GM03348 (cell line): ENCODE measurements at regions not wholly inside any gene's neighbourhood (a gene's known extent, or its start where the extent isn't known, plus 50 kb on each side); places are given as distances from the start of the nearest gene placed in this dataset.

Experiments used
- DNase-seq: peaks from one replicate; pipeline ENCODE4 v3.0.0; 2012; ENCODE audit warnings: low spot score

GRCh38 chr15:62803856-62804400 lies 238.6 kb upstream of the TPM1 start:
- DNase-seq: no peak

GRCh38 chr15:62805502-62805901 lies 237.0 kb upstream of the TPM1 start:
- no peak for DNase-seq

GRCh38 chr15:62807539-62808130 lies 234.9 kb upstream of the TPM1 start:
- DNase-seq: no peak

GRCh38 chr15:62809115-62809967 lies 233.2 kb upstream of the TPM1 start:
- peak; percentile 69 for DNase-seq

GRCh38 chr15:62809968-62810260 lies 232.6 kb upstream of the TPM1 start:
- no peak for DNase-seq

- no peak for DNase-seq
These were observed 230.1 kb upstream of the TPM1 start for GRCh38 chr15:62812515-62812835.

GRCh38 chr15:62816342-62817069 lies 226.0 kb upstream of the TPM1 start:
- no peak for DNase-seq

- no peak for DNase-seq
These were observed 223.9 kb upstream of the TPM1 start for GRCh38 chr15:62818691-62819090.

- DNase-seq: no peak
These were observed 221.0 kb upstream of the TPM1 start for GRCh38 chr15:62821384-62822131.

- no peak for DNase-seq
These were observed 220.3 kb upstream of the TPM1 start for GRCh38 chr15:62822228-62822627.

- no peak for DNase-seq
These were observed 219.0 kb upstream of the TPM1 start for GRCh38 chr15:62823561-62823960.

GRCh38 chr15:62824111-62825015 lies 218.2 kb upstream of the TPM1 start:
- peak; percentile 70 for DNase-seq

- DNase-seq: no peak
These were observed 217.4 kb upstream of the TPM1 start for GRCh38 chr15:62825191-62825590.

- DNase-seq: no peak
These were observed 216.0 kb upstream of the TPM1 start for GRCh38 chr15:62826561-62826960.

GRCh38 chr15:62828364-62828763 lies 214.2 kb upstream of the TPM1 start:
- no peak for DNase-seq

GRCh38 chr15:62832231-62832630 lies 210.3 kb upstream of the TPM1 start:
- DNase-seq: no peak

- DNase-seq: peak; percentile 22
These were observed 208.9 kb upstream of the TPM1 start for GRCh38 chr15:62833646-62834045.

- no peak for DNase-seq
These were observed 207.7 kb upstream of the TPM1 start for GRCh38 chr15:62834686-62835329.

GRCh38 chr15:62835351-62835750 lies 207.2 kb upstream of the TPM1 start:
- DNase-seq: no peak

- no peak for DNase-seq
These were observed 206.8 kb upstream of the TPM1 start for GRCh38 chr15:62835762-62836161.
